IMR-90 (cell line): ENCODE measurements at regions not wholly inside any gene's neighbourhood (a gene's known extent, or its start where the extent isn't known, plus 50 kb on each side); places are given as distances from the start of the nearest gene placed in this dataset.

Experiments used
- CTCF ChIP-seq: conservative IDR thresholded peaks from 2 replicates; pipeline ENCODE4 v1.5.1; 2012; ENCODE audit warnings: mild to moderate bottlenecking, low read depth, low read length, improper control_type of control experiment
- NFE2L2 ChIP-seq: fragments of 150-350 bp; IDR thresholded peaks from 2 replicates; pipeline ENCODE4 v1.6.1; 2016; ENCODE audit warnings: low read depth, mild to moderate bottlenecking, low read length

GRCh38 chr21:28588997-28589396 is 403.7 kb downstream of the LTN1 start:
- TF ChIP-seq NFE2L2 (no peak), CTCF (no peak)
